ENCODE measurements at regions not wholly inside any gene's neighbourhood (a gene's known extent, or its start where the extent isn't known, plus 50 kb on each side); places are given as distances from the start of the nearest gene placed in this dataset.

DNA sequence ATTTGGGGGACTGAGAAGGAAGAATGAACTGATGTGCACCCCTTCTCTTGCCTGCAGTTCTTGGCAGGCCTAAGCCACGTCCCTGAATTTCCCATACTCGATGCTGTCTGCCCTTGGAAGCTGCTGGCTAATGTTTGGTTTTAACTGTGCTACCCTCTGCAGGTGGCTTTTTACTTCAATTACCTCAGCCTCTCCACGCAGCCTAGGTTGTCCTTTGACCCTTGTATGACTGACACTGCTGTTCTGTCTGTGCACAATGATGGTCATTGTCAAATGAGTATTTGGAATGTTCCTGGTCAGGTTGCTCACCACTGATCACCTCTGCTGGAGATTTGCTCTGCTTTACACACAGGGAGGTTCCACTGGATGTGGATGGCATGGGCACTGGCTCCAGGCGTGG, 137.1 kb downstream of the ZNF518B start:
- H3K27ac ChIP-seq (ENCODE audit: low read depth in 1 of 2, low read length in 1 of 2): no peak overlapping the region
- H3K4me1 ChIP-seq (ENCODE audit: control insufficient read depth in 2 of 2, insufficient read depth in 2 of 2, low read length in 2 of 2): no peaks in the 10 kb centered on the region
- no peaks in the 10 kb centered on the region for H3K36me3 ChIP-seq (ENCODE audit: control insufficient read depth in 2 of 2, insufficient read depth in 2 of 2, low read length in 1 of 2)
- H3K27me3 ChIP-seq (ENCODE audit: control insufficient read depth in 2 of 2, insufficient read depth in 1 of 2, low read length in 1 of 2): peaks cover 0 to 2% of the 10 kb centered on the region in 2 donors
- H3K9me3 ChIP-seq (ENCODE audit: control insufficient read depth in 2 of 2, insufficient read depth in 1 of 2, low read length in 1 of 2): no peaks in the 10 kb centered on the region
- no peak for DNase-seq (ENCODE audit: low read depth in 6 of 9, low spot score in 9 of 9)
- H3K4me3 ChIP-seq (ENCODE audit: low read length in 2 of 2): no peak overlapping the region
- 89% methylated on average over 4 of the region's 4 CpGs for WGBS

DNA sequence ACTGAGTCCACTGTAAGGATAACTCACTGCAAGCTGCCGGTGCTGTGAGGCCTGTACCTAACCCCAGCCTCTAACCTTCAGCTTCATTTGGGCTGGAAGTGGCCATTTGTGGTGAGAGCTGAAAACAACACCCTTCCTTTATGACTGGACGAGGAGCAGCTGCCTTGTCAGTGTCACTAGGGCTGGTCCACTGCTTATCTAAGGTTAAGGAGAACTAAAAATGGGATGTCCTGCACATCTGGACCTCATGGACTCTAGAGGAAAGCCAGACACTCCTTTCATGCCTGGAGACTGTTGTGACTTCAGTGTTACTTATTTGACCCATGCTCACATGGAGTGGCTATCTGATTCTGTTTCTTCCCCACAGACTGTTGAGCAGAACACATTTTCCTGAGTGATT, 139.9 kb downstream of the ZNF518B start:
- Histone ChIP-seq H3K27me3 (ENCODE audit: control insufficient read depth in 2 of 2, insufficient read depth in 1 of 2, low read length in 1 of 2) (peaks cover 0 to 2% of the 10 kb centered on the region in 2 donors), H3K36me3 (ENCODE audit: control insufficient read depth in 2 of 2, insufficient read depth in 2 of 2, low read length in 1 of 2) (no peaks in the 10 kb centered on the region), H3K9me3 (ENCODE audit: control insufficient read depth in 2 of 2, insufficient read depth in 1 of 2, low read length in 1 of 2) (no peaks in the 10 kb centered on the region), H3K4me1 (ENCODE audit: control insufficient read depth in 2 of 2, insufficient read depth in 2 of 2, low read length in 2 of 2) (no peaks in the 10 kb centered on the region), H3K27ac (ENCODE audit: low read depth in 1 of 2, low read length in 1 of 2) (no peak overlapping the region), H3K4me3 (ENCODE audit: low read length in 2 of 2) (no peak overlapping the region)
- WGBS: 87% methylated on average over 2 of the region's 2 CpGs
- DNase-seq (ENCODE audit: low read depth in 6 of 9, low spot score in 9 of 9): no peak

DNA sequence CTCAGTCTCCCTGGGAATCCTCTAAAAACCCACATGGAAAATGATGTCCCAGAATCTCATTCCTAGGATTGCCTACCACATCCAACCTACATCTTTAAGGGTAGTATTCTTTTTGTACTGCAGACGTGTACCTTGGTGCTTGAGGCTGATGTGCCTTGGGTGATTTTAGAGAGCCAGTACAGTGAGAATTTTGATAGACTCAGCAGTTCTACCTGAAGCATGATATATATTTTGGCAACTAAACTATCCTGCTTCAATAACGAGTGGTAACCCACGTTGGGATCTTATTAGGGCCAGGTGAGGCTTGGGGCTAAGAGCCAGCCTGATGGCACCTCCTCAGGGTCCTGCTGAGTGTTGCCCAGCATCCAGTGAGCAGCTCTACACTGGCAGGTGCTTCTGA, 140.4 kb downstream of the ZNF518B start:
- no peaks in the 10 kb centered on the region for H3K9me3 ChIP-seq (ENCODE audit: control insufficient read depth in 2 of 2, insufficient read depth in 1 of 2, low read length in 1 of 2)
- no peak overlapping the region for H3K27ac ChIP-seq (ENCODE audit: low read depth in 1 of 2, low read length in 1 of 2)
- H3K4me1 ChIP-seq (ENCODE audit: control insufficient read depth in 2 of 2, insufficient read depth in 2 of 2, low read length in 2 of 2): no peaks in the 10 kb centered on the region
- H3K4me3 ChIP-seq (ENCODE audit: low read length in 2 of 2): no peak overlapping the region
- H3K36me3 ChIP-seq (ENCODE audit: control insufficient read depth in 2 of 2, insufficient read depth in 2 of 2, low read length in 1 of 2): no peaks in the 10 kb centered on the region
- WGBS: 90% methylated on average over 3 of the region's 3 CpGs
- DNase-seq (ENCODE audit: low read depth in 6 of 9, low spot score in 9 of 9): no peak
- H3K27me3 ChIP-seq (ENCODE audit: control insufficient read depth in 2 of 2, insufficient read depth in 1 of 2, low read length in 1 of 2): peaks cover 0 to 2% of the 10 kb centered on the region in 2 donors

DNA sequence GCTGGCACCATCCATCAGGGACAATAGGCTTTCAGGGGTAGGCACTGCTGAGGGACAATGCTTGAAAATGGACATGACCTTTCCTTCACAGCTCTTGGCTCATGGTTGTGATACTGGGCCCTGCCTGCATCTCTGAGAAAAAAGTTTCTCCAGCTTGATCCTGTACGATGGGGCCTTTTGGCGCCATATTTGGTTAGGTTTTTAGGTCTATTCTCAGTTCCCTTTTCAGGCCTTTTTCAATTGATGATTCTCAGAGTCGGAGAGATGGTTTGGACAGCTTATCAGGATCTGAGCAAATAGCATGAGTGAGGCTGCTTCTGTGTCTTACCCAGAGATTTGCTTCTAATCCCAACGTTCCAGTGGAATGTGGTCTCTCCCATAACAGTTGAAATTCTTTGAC, 141.6 kb downstream of the ZNF518B start:
- WGBS: 97% methylated on average over 4 of the region's 4 CpGs
- no peaks in the 10 kb centered on the region for H3K9me3 ChIP-seq (ENCODE audit: control insufficient read depth in 2 of 2, insufficient read depth in 1 of 2, low read length in 1 of 2)
- H3K36me3 ChIP-seq (ENCODE audit: control insufficient read depth in 2 of 2, insufficient read depth in 2 of 2, low read length in 1 of 2): no peaks in the 10 kb centered on the region
- DNase-seq (ENCODE audit: low read depth in 6 of 9, low spot score in 9 of 9): no peak
- H3K4me1 ChIP-seq (ENCODE audit: control insufficient read depth in 2 of 2, insufficient read depth in 2 of 2, low read length in 2 of 2): no peaks in the 10 kb centered on the region
- peaks cover 0 to 2% of the 10 kb centered on the region in 2 donors for H3K27me3 ChIP-seq (ENCODE audit: control insufficient read depth in 2 of 2, insufficient read depth in 1 of 2, low read length in 1 of 2)
- no peak overlapping the region for H3K4me3 ChIP-seq (ENCODE audit: low read length in 2 of 2)
- H3K27ac ChIP-seq (ENCODE audit: low read depth in 1 of 2, low read length in 1 of 2): no peak overlapping the region

DNA sequence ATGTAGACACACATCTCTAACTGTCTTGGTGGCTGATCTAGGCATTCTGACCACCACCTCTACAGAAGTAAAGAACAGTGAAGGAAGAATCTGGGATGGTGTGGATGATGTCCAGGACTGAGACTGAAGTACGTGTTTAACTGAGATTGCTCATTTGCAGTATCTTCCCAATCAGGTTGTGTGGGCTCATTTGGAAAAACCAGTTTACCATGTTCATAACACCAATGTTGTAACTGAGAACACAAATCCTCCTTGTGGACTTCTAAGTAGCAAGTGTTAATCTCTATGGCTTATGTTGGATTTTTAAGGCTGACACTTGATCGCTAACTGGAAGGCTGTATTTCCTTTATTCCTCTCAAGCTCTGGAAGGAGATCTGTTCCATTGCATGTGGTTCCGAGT, 144.7 kb downstream of the ZNF518B start:
- H3K4me1 ChIP-seq (ENCODE audit: control insufficient read depth in 2 of 2, insufficient read depth in 2 of 2, low read length in 2 of 2): no peaks in the 10 kb centered on the region
- no peak overlapping the region for H3K4me3 ChIP-seq (ENCODE audit: low read length in 2 of 2)
- WGBS: 96% methylated on average over 3 of the region's 3 CpGs
- no peak for DNase-seq (ENCODE audit: low read depth in 6 of 9, low spot score in 9 of 9)
- no peak overlapping the region for H3K27ac ChIP-seq (ENCODE audit: low read depth in 1 of 2, low read length in 1 of 2)
- no peaks in the 10 kb centered on the region for H3K9me3 ChIP-seq (ENCODE audit: control insufficient read depth in 2 of 2, insufficient read depth in 1 of 2, low read length in 1 of 2)
- no peaks in the 10 kb centered on the region for H3K27me3 ChIP-seq (ENCODE audit: control insufficient read depth in 2 of 2, insufficient read depth in 1 of 2, low read length in 1 of 2)
- no peaks in the 10 kb centered on the region for H3K36me3 ChIP-seq (ENCODE audit: control insufficient read depth in 2 of 2, insufficient read depth in 2 of 2, low read length in 1 of 2)

DNA sequence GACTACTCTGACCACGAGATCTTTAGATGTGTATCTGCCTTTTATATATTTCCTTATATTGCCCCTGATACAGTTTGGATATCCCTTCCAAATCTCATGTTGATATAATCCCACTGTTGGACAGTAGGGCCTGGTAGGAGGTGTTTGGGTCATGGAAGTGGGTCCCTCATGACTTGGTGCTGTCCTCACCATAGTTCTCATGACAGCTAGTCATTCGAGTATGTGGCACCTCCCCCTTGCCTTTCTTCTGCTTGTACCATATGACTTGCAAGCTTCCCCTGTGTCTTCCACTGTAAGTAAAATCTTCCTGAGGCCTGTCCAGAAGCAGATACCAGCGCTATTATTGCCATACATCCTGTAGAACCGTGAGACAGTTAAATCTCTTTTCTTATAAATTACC, 145.3 kb downstream of the ZNF518B start:
- Histone ChIP-seq H3K27me3 (ENCODE audit: control insufficient read depth in 2 of 2, insufficient read depth in 1 of 2, low read length in 1 of 2) (no peaks in the 10 kb centered on the region), H3K9me3 (ENCODE audit: control insufficient read depth in 2 of 2, insufficient read depth in 1 of 2, low read length in 1 of 2) (no peaks in the 10 kb centered on the region), H3K36me3 (ENCODE audit: control insufficient read depth in 2 of 2, insufficient read depth in 2 of 2, low read length in 1 of 2) (no peaks in the 10 kb centered on the region), H3K4me3 (ENCODE audit: low read length in 2 of 2) (no peak overlapping the region), H3K4me1 (ENCODE audit: control insufficient read depth in 2 of 2, insufficient read depth in 2 of 2, low read length in 2 of 2) (no peaks in the 10 kb centered on the region), H3K27ac (ENCODE audit: low read depth in 1 of 2, low read length in 1 of 2) (no peak overlapping the region)
- WGBS: 88% methylated on average over 4 of the region's 4 CpGs
- DNase-seq (ENCODE audit: low read depth in 6 of 9, low spot score in 9 of 9): no peak

DNA sequence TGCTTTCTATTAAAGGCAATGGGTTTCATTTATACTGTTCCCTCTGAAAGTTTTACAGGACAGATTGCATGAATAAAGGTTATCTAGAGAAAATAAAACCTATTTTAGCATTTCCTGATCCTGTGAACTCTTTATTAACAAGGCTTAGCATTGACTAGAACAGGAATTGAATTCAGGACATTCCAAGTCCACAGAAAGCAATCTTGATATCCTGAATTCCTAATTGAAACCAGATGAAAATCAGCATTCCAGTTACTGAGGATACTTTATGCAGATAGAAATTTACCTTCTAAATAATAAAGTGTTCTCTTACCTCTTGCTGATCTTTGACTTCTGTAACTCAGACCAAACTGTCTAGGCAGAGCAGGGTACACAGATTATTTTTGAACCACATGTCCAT, 151.4 kb downstream of the ZNF518B start:
- Histone ChIP-seq H3K4me3 (ENCODE audit: low read length in 2 of 2) (no peak overlapping the region), H3K36me3 (ENCODE audit: control insufficient read depth in 2 of 2, insufficient read depth in 2 of 2, low read length in 1 of 2) (no peaks in the 10 kb centered on the region), H3K4me1 (ENCODE audit: control insufficient read depth in 2 of 2, insufficient read depth in 2 of 2, low read length in 2 of 2) (no peaks in the 10 kb centered on the region), H3K27ac (ENCODE audit: low read depth in 1 of 2, low read length in 1 of 2) (no peak overlapping the region), H3K9me3 (ENCODE audit: control insufficient read depth in 2 of 2, insufficient read depth in 1 of 2, low read length in 1 of 2) (no peaks in the 10 kb centered on the region), H3K27me3 (ENCODE audit: control insufficient read depth in 2 of 2, insufficient read depth in 1 of 2, low read length in 1 of 2) (no peaks in the 10 kb centered on the region)
- no peak for DNase-seq (ENCODE audit: low read depth in 6 of 9, low spot score in 9 of 9)

DNA sequence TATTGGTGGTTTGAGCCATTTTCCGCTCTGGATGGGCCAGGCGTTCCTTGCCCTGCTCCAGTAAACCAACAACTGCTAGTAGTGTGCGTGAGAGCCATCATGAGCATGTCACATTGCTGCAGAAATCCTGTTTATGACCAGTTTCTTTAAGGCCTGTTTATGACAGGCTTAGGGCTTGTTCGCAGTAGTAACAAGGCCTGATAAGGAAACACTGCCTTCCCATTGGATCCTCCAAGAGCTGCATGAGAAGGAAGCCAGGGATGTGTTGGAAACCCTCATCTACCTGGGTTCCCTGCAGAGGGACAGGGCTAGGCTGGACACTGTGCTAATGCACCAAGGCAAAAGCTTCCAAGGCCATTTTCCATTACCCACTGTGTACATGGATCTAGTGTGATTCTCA, 153.9 kb downstream of the ZNF518B start:
- no peak overlapping the region for H3K4me3 ChIP-seq (ENCODE audit: low read length in 2 of 2)
- H3K27me3 ChIP-seq (ENCODE audit: control insufficient read depth in 2 of 2, insufficient read depth in 1 of 2, low read length in 1 of 2): no peaks in the 10 kb centered on the region
- no peaks in the 10 kb centered on the region for H3K4me1 ChIP-seq (ENCODE audit: control insufficient read depth in 2 of 2, insufficient read depth in 2 of 2, low read length in 2 of 2)
- no peaks in the 10 kb centered on the region for H3K9me3 ChIP-seq (ENCODE audit: control insufficient read depth in 2 of 2, insufficient read depth in 1 of 2, low read length in 1 of 2)
- H3K27ac ChIP-seq (ENCODE audit: low read depth in 1 of 2, low read length in 1 of 2): no peak overlapping the region
- no peak for DNase-seq (ENCODE audit: low read depth in 6 of 9, low spot score in 9 of 9)
- no peaks in the 10 kb centered on the region for H3K36me3 ChIP-seq (ENCODE audit: control insufficient read depth in 2 of 2, insufficient read depth in 2 of 2, low read length in 1 of 2)
- WGBS: 96% methylated on average over 4 of the region's 4 CpGs

DNA sequence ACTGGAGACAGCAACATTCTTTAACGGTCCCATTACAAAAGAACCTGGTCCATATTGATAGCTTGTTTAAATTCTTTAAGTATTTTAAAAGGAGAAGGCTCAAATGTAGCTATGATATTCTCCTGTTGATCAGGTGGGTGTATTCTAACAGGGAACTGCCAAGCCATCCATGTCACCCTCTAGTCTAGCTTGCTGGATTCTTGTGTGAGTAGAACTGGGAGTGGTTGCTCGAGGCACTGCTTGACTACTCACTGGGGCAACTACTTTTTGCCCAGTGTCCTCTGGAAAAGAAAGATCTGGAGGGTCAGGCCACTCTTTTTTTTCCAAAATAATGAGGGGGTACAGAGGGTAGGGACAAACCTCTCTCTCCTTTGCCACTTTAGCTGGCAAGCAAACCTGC, 155.1 kb downstream of the ZNF518B start:
- Histone ChIP-seq H3K4me3 (ENCODE audit: low read length in 2 of 2) (no peak overlapping the region), H3K4me1 (ENCODE audit: control insufficient read depth in 2 of 2, insufficient read depth in 2 of 2, low read length in 2 of 2) (no peaks in the 10 kb centered on the region), H3K36me3 (ENCODE audit: control insufficient read depth in 2 of 2, insufficient read depth in 2 of 2, low read length in 1 of 2) (no peaks in the 10 kb centered on the region), H3K9me3 (ENCODE audit: control insufficient read depth in 2 of 2, insufficient read depth in 1 of 2, low read length in 1 of 2) (no peaks in the 10 kb centered on the region), H3K27me3 (ENCODE audit: control insufficient read depth in 2 of 2, insufficient read depth in 1 of 2, low read length in 1 of 2) (no peaks in the 10 kb centered on the region), H3K27ac (ENCODE audit: low read depth in 1 of 2, low read length in 1 of 2) (no peak overlapping the region)
- no peak for DNase-seq (ENCODE audit: low read depth in 6 of 9, low spot score in 9 of 9)
- 86% methylated on average over 2 of the region's 2 CpGs for WGBS

DNA sequence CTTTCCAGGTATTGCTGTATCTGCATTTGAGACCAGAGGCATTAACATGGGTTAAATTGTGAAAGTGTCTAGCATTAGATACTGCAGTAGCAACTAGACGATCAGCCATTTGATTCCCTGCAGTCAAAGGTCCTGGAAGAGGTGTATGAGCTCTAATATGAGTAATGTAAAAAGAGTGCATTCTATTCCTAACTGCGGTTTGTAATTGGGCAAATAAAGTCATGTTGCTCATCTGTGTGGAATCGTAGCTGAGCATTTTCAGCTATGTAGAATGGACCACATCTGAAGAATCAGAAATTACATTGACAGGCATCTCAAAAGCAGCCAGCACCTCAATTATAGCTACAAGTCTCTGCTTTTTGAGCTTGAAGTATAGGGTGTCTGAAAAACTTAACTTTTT, 157.6 kb downstream of the ZNF518B start:
- no peak overlapping the region for H3K4me3 ChIP-seq (ENCODE audit: low read length in 2 of 2)
- H3K9me3 ChIP-seq (ENCODE audit: control insufficient read depth in 2 of 2, insufficient read depth in 1 of 2, low read length in 1 of 2): no peaks in the 10 kb centered on the region
- DNase-seq (ENCODE audit: low read depth in 6 of 9, low spot score in 9 of 9): no peak
- H3K4me1 ChIP-seq (ENCODE audit: control insufficient read depth in 2 of 2, insufficient read depth in 2 of 2, low read length in 2 of 2): no peaks in the 10 kb centered on the region
- no peaks in the 10 kb centered on the region for H3K36me3 ChIP-seq (ENCODE audit: control insufficient read depth in 2 of 2, insufficient read depth in 2 of 2, low read length in 1 of 2)
- H3K27ac ChIP-seq (ENCODE audit: low read depth in 1 of 2, low read length in 1 of 2): no peak overlapping the region
- WGBS: 67% methylated on average over 3 of the region's 3 CpGs
- no peaks in the 10 kb centered on the region for H3K27me3 ChIP-seq (ENCODE audit: control insufficient read depth in 2 of 2, insufficient read depth in 1 of 2, low read length in 1 of 2)

Measured in thymus (tissue), 11 donors.